Loucy (cell line): ENCODE measurements at regions not wholly inside any gene's neighbourhood (a gene's known extent, or its start where the extent isn't known, plus 50 kb on each side); places are given as distances from the start of the nearest gene placed in this dataset.

ENCODE experiments used
- H2AFZ ChIP-seq: fragments of 200-600 bp; sonication (generic); 2 replicates; pipeline ENCODE4 v1.6.0; 2016; ENCODE audit warnings: antibody characterized with exemption, mild to moderate bottlenecking, low read length, moderate library complexity
- H3F3A ChIP-seq: fragments of 200-600 bp; 2 replicates; pipeline ENCODE4 v1.6.0; 2016; ENCODE audit warnings: antibody characterized with exemption, low read depth, mild to moderate bottlenecking
- H3K27me3 ChIP-seq: fragments of 200-600 bp; sonication (generic); 2 replicates; pipeline ENCODE4 v1.6.1; 2014; ENCODE audit warnings: low read length, mild to moderate bottlenecking; ENCODE audit not compliant: insufficient read depth, poor library complexity, severe bottlenecking
- H3K36me3 ChIP-seq: fragments of 200-600 bp; sonication (generic); 2 replicates; pipeline ENCODE4 v1.6.1; 2016; ENCODE audit warnings: low read length; ENCODE audit not compliant: insufficient read depth
- H3K4me1 ChIP-seq: fragments of 200-600 bp; sonication (generic); 2 replicates; pipeline ENCODE4 v1.5.1; 2014; ENCODE audit warnings: low read length, mild to moderate bottlenecking; ENCODE audit not compliant: insufficient read depth, poor library complexity, severe bottlenecking
- H3K4me2 ChIP-seq: fragments of 200-600 bp; sonication (generic); 2 replicates; pipeline ENCODE4 v1.6.0; 2014; ENCODE audit warnings: antibody characterized with exemption, low read length, low read depth, mild to moderate bottlenecking; ENCODE audit not compliant: poor library complexity, severe bottlenecking
- H3K4me3 ChIP-seq: fragments of 200-600 bp; sonication (generic); 2 replicates; pipeline ENCODE4 v1.5.1; 2014; ENCODE audit warnings: low read length, mild to moderate bottlenecking, mixed read lengths; ENCODE audit not compliant: poor library complexity, severe bottlenecking
- H3K79me2 ChIP-seq: fragments of 200-600 bp; sonication (generic); 2 replicates; pipeline ENCODE4 v1.6.1; 2014; ENCODE audit warnings: low read length; ENCODE audit not compliant: insufficient read depth
- H3K9ac ChIP-seq: fragments of 200-600 bp; sonication (generic); 2 replicates; pipeline ENCODE4 v1.6.0; 2014; ENCODE audit warnings: mild to moderate bottlenecking, low read depth, low read length, moderate library complexity; ENCODE audit not compliant: poor library complexity, severe bottlenecking
- H3K9me2 ChIP-seq: fragments of 200-600 bp; sonication (generic); replicated peaks from 2 replicates; pipeline ENCODE4 v1.6.1; 2016; ENCODE audit warnings: low read depth, low read length, mixed read lengths
- H3K9me3 ChIP-seq: fragments of 200-600 bp; sonication (generic); 2 replicates; pipeline ENCODE4 v1.6.1; 2014; ENCODE audit warnings: mild to moderate bottlenecking, antibody characterized with exemption, low read length, low read depth; ENCODE audit not compliant: insufficient read depth
- H4K20me1 ChIP-seq: fragments of 200-600 bp; sonication (generic); 2 replicates; pipeline ENCODE4 v1.6.0; 2014; ENCODE audit warnings: antibody characterized with exemption, low read length, mild to moderate bottlenecking; ENCODE audit not compliant: insufficient read depth, poor library complexity, severe bottlenecking
- CTCF ChIP-seq: fragments of 200-600 bp; sonication (generic); conservative IDR thresholded peaks from 2 replicates; pipeline ENCODE4 v1.5.1; 2014; ENCODE audit warnings: mild to moderate bottlenecking, antibody characterized with exemption, low read length
- EZH2phosphoT487 ChIP-seq: fragments of 200-600 bp; IDR thresholded peaks from 2 replicates; pipeline ENCODE4 v1.6.1; 2018; ENCODE audit warnings: antibody characterized with exemption, mild to moderate bottlenecking, moderate library complexity, borderline replicate concordance

DNA sequence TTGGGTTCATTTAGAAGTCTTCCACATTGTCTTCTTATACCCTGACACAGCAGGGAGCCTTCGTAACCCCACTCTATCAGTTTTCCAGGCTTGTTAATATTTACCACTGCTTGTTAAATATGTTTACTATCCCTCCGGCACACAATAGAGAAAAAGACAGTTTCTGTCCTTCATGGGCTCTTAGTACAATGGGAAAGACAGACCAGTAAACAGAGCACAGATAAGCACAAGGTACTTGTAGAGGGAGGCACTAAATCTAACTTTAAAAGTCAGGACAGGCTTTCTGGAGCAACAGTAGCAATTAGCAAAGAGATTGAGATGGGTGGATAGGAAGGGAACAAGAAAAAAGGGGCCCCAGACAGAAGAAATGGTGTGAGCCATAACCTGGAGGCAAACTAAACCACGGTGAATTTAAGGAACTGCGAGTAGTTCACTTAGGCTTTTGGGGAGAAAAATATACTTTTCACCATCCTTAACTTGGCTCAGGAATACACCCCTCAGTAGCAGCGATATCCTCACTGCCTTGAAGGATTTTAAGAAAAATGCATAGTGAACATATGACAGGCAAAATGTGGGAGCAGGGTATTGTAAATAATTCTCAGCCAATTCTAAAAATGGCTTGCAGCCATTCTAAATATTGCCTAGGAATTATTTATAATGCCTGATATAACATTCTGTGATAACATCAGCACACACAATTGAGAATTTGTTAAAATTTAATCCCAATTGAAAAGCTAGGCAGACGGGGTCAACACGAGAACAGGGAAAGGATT is 383.7 kb downstream of the CDH2 start:
- Histone ChIP-seq H3K4me3 (no peak overlapping the region), H3F3A (no peaks in the 10 kb centered on the region), H3K9me3 (no peaks in the 10 kb centered on the region), H3K9me2 (no peaks in the 10 kb centered on the region), H3K79me2 (no peaks in the 10 kb centered on the region), H3K9ac (no peak overlapping the region), H4K20me1 (no peaks in the 10 kb centered on the region), H3K4me1 (no peaks in the 10 kb centered on the region), H3K4me2 (no peak overlapping the region), H2AFZ (no peak overlapping the region), H3K36me3 (no peaks in the 10 kb centered on the region), H3K27me3 (no peaks in the 10 kb centered on the region)
- TF ChIP-seq CTCF: no peak
- TF ChIP-seq EZH2phosphoT487: no peak

GRCh38 chr18:27789406-27789805 is 387.5 kb downstream of the CDH2 start:
- Histone ChIP-seq H3K79me2 (no peaks in the 10 kb centered on the region), H3K27me3 (no peaks in the 10 kb centered on the region), H3K4me2 (no peak overlapping the region), H3K9me3 (no peaks in the 10 kb centered on the region), H3F3A (no peaks in the 10 kb centered on the region), H3K9me2 (no peaks in the 10 kb centered on the region), H3K36me3 (no peaks in the 10 kb centered on the region), H3K4me1 (no peaks in the 10 kb centered on the region), H4K20me1 (no peaks in the 10 kb centered on the region), H3K9ac (no peak overlapping the region), H3K4me3 (no peak overlapping the region), H2AFZ (no peak overlapping the region)
- TF ChIP-seq CTCF (no peak), EZH2phosphoT487 (no peak)

DNA sequence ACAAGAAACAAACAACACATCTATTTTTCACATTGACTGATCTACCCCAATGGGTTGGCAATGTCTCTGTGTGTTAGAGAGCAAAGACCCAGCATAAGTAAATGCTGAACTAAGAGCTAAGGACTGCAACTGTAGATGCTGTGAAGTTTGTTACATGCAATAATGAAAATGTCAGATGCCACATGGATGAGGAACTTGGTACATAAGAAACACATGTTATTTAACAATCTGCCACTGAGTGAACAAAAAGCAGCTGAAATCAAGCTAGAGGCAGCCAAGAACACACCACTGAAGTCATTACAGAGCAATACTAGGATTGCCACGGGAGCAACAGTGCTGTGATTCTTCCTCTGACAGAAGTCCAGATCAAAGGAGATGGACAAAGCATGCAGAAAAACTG is 389.4 kb downstream of the CDH2 start:
- Histone ChIP-seq H4K20me1 (no peaks in the 10 kb centered on the region), H3K27me3 (no peaks in the 10 kb centered on the region), H3K4me2 (no peak overlapping the region), H3K36me3 (no peaks in the 10 kb centered on the region), H3K4me3 (no peak overlapping the region), H3K4me1 (no peaks in the 10 kb centered on the region), H2AFZ (no peak overlapping the region), H3F3A (no peaks in the 10 kb centered on the region), H3K9me3 (no peaks in the 10 kb centered on the region), H3K9me2 (no peaks in the 10 kb centered on the region), H3K9ac (no peak overlapping the region), H3K79me2 (no peaks in the 10 kb centered on the region)
- no peak for TF ChIP-seq EZH2phosphoT487
- TF ChIP-seq CTCF: no peak
